Muscle of arm (tissue), 1 donor: ENCODE measurements at regions not wholly inside any gene's neighbourhood (a gene's known extent, or its start where the extent isn't known, plus 50 kb on each side); places are given as distances from the start of the nearest gene placed in this dataset.

ENCODE experiments used
- DNase-seq: peaks from one replicate; pipeline ENCODE4 v3.0.0-alpha.2; 2013

DNA sequence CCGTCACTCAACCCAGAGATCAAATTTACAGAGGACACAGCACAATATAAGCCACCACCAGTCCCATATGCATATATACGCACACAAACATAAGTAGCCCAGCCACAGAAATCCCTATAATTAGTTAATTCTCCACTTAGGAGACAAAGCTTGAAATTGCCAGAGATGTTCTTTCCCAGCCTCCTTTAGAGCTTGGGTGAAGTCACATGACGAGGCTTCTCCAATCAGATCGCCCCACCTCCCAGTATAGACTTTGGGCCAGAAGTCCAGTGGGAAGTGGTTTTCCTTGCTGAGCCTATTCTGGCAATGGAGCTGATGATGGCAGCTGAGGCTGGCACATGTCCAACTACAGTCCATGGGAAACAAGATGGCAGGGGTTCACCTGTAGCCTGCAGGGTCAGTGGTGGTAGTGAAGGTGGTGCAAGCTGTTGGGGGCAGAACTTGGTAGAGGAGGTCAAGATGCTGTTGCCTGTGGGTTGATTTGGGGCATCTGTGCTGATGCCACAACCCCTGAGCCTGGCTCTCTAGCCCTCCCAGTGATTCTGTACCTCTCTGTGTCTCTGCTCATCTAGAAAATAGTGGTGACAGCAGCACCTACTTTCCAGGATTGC lies 535.9 kb downstream of the MATN1 start:
- DNase-seq = no peak

DNA sequence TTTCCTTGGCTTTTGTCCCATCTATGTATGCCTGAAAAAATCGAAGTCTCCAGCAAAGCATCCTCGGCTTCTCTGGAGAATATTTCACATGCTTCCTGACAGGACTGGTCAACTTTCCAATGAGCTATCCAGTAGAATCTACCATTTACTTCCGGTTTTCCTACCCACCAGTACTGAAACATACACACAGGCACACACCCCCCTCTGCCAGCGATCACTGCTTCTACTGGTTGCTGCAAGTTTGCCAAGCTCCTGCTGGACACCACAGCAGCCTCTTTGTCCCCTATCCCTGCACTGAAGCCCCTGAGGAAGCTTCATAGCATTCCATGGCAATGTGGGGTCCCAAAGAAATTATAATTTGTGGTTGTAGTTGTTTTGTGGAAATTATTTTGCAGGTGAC lies 536.8 kb downstream of the MATN1 start:
- no peak for DNase-seq

DNA sequence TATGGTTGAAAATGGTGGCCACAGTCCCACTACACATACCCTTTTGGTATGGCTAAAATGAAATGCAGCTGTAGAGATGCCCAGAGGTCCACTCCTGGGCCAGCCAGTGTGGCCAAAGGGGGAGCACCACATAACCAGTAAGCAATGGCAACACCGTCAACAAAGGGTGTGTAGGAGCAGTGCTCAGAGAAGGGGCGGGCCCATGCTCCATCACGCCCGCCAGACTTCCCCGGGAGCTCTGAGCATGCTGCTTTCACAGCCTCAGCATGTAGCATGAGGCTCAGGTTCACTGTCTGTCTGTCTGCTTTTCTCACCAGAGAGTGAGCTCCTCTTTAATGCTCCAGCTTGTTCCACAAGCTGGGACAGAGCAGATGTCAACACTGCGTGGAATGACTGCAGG lies 537.6 kb downstream of the MATN1 start:
- DNase-seq = no peak

DNA sequence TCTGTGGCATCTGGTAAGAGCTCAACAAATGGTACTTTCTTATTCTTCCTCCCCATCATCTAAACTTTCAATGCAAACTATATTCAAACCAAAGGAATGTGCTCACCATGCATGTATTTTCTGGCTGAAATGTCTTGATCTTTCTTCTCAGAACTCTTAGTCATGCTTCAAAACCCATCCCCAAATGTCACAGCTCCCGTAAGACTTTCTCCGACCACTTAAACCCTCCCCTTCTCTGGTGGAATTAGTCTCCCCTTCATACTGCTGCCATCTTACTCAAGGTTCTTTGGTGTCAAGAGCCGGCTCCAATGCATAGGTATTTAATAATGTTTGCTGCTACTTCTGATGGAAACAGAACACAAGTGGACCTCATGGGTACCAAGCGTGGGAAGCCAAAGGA lies 538.1 kb downstream of the MATN1 start:
- DNase-seq = no peak

DNA sequence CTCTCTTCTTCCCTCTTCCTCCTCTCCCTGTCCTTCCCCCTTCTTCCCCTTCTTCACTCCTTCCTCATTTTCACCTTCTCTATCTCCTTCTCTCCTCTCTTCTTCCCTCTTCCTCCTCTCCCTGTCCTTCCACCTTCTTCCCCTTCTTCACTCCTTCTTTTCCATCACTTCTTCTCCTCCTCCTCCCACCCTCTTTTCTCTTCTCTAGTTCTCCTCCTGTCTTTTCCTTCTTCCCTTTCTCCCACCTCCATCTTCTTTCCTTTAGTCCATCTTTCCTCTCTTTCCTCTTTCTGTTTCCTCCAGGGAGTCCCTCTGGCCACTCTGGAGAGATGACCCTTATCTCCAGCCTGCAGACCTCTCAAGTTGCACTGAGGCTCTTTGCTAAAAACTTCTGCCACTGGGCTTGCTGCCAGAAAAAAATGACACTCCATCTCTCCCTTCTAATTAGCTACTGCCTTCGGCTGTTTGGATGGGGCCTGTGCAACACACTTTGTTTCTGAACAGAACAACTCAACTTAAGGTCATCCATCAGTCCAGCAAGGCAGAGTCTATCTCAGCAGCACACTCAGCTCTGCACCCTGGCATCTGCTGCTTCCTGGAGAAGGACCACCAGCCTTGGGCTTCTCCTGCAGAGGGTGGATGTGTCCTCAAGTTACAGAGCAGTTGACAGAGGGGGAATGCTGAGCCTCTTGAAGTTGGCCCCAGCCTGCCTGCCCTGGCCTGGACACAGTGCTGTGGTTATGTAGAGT lies 538.8 kb downstream of the MATN1 start:
- DNase-seq = no peak

DNA sequence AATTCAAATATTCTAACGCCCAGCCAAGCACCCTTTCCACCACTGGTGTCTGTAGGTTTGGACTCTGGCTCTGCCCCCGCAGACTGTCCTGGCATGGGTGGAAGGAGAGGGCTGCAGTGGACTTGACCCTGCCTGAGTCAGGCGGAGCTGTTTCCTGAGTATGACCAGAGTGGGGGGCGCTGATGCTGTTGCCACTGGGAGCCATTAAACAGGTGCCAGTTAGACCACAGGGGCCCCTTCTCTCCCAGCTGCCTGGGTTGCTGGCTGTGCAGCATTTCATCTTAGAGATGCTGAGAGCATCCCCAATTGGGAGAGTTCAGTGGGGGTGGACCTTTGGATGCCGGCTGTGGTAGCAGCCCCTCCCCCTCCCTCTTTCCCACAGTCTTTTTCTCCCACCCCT lies 539.5 kb downstream of the MATN1 start:
- no peak for DNase-seq

DNA sequence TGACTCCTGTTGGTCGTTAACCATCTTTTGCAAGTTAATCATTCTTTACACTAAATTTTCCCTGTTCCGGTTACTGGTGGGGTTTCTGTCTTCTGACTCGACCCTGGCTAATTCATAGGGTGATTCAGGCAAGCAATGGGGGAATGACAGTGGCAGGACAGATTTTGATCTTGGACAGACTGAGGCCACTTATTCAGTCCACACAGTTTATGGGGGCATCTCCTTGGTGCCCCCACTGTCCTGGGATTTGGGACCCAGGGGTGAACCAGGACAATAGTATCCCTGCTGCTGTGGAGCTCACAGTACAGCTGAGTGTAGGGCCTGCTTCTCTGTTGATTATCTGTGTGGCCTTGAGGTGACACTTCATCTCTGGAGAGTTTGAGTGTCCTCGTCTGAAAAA lies 540.4 kb downstream of the MATN1 start:
- no peak for DNase-seq

DNA sequence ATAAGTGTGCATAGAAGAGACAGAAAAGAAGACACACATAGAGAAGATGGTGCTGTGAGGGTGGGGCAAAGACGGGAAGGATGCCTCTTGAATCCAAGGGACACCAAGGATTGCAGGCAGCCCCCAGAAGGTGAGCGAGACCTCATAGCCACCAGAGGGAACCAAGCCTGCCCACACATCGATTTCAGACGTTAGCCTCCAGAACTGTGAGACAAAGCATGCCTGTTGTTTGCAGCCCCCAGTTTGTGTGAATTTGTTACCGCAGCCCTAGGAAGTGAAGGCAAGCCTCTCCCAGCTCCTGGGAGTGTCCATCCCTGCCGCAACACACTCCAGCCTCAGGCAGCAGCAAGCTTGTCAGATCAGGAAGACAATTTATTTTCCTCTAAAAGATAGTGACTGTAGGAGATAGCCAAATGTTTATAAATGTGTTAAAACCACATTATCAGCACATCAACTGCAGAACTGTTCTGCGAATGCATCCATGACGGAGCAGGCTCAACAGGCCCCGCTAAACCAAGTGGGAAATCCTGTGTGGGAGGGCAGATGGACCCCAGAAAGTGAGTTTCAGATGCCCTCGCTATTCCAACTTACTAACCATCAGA lies 543.3 kb downstream of the MATN1 start:
- DNase-seq = no peak

DNA sequence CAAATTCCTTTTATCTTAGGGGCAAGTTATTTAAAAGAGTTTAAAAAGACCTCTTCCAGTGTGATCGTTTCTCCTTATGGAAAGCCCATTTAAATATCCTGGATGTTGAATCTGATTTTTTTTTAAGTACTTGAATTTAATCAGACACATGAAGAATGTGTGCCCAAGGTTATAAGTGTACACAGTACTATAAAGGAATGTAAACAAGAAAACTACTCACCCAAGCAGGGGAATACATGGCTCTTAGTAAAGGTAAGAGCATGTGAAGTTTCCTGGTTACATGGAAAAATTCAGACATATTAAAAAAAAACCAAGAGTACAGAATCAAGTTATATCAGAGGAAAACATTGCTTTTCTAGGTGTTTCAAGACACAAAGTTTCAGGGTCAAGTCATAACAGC lies 546.9 kb downstream of the MATN1 start:
- DNase-seq = no peak

DNA sequence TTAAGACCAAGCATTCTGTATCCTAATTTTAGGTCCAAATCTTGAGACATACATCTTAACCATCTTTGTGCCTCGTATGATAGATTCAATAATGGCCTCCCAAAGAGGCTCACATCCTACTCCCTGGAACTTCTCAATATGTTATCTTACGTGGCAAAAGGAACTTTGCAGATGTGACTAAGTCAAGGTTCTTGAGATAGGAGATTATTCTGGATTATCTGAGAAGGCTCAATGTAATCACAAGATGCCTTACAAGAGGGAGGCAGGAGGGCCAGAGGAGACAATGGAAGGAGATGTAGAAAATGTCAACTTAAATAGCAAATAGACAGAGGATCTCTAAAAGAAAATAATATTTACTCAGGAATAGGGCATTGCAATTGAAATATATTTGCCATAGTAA lies 548.9 kb downstream of the MATN1 start:
- no peak for DNase-seq

DNA sequence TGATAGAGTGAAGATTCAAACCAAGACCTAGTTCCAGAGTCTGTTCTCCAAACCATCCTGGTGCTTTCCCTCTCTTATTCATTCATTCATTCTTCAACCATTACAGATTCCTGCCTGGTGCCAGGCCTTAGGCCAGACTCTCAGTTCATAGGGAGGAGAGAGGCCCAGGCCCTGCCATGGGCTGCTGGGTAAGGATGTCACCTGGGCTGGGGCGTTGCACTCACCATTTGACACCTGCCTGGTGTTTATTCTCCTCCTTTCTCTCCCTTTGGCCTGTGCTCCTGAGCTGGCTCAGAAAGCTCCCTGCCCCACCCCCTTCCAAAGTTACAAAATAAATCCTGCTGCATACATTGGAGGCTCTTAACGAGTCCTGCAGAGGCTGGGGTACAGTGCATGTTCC lies 549.8 kb downstream of the MATN1 start:
- no peak for DNase-seq

DNA sequence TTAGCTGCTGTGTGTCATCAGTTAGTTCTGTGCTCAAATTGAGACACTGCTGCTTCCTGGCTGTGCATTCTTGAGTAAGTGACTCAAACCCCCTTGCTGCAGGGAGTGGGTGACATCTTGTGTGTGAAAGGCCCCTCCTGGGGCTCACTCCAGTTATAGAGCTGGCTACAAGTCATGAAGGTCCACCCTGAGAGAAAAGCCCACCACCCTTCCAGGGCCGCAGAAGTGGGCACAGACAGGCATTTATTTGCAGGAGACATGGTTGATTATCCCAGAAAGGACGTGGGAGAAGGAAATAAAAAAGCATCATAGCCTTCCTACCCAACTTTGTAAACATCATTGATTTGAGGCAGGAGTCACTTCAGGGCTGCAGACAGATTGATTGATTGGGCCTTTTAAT lies 550.6 kb downstream of the MATN1 start:
- DNase-seq = no peak

DNA sequence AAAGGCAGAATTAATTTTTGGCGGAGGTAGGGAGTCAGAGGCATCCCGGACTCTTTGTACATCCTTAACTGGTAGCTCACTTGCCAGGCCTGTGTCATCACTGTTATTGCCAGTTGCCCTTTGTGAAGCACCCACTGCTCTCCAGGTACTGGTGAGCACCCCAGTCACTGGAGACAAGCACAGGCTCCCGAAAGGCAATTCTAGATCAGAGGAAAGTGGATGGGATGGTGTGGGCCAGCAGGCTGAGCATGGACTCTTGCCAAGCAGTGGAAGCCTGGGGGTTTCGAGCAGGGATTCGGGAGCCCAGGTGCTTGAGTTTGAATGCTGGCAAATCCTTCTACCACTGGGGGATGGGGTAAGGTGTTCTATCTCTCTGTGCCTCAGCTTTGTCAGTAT lies 551.1 kb downstream of the MATN1 start:
- DNase-seq = no peak

DNA sequence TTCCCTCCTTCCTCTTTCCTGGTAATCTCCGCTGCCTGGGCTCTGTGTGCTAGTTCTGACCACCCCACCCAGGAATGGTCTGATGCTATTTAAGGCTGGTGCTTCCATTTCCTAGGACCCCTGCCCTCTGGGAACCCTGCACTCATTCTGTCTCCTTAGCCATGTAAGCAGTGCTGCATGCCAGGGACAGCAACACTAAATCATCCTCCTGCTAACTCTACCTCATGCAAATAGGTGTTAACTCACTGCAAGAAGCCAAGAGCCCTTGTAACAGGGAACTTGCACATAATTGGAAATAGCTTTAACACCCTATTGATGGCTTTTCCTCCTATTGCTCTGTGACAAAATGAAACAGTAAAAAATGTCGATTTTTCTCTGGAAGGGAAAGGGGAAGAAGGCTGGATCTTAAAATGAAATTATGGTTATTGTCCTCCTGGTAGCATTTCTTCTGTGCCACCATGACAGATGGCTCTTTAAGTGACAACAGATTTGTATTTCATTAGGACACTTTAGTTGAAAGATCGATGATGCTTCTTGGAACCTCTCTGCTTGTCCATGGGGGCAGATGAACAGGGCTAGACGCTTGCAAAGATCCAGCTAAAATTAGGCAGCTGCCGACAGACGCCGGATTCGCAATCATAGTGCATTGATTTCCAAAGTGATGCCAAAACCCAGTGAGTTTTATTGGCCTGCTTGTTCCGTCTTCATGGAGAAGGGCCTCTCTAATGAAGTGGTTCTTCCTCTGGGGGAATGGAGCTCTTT lies 551.7 kb downstream of the MATN1 start:
- no peak for DNase-seq

DNA sequence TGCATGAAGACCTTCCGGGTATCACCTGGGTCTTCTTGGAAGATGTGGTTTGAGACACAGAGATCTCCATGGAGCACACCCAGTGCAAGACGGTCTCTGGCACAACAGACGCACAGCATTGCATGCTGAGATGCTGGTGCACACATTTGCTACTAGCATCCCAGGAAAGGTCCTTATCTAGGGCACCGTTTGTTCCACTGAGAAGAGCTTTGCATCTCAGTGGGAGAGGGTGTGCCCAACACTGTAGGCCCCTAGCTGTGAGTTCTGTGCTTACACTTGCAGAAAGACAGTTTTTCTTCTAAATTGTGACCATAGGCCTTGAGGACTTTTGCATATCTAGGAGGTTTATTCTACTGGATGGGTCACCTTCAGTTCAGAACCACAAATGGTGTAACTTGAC lies 554.1 kb downstream of the MATN1 start:
- DNase-seq = no peak

DNA sequence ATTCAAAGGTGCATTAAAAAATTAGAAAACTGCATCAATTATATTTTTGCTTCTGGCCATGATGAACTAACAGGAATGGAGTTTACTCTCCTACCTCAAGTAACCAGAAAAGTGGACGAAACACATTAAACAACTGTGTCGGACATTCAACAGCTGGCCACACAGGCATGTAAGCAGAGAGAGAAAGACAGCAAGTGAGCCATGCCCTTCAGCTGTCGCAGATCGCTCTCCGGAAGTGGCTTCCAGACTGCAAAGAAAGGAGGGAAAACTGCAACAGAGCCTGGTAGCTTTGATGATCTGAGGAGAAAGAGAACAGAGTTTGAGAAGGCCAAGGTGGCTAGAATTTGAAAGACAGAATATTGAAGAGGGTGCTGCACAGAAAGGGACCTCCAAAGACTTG lies 557.2 kb downstream of the MATN1 start:
- DNase-seq = no peak

DNA sequence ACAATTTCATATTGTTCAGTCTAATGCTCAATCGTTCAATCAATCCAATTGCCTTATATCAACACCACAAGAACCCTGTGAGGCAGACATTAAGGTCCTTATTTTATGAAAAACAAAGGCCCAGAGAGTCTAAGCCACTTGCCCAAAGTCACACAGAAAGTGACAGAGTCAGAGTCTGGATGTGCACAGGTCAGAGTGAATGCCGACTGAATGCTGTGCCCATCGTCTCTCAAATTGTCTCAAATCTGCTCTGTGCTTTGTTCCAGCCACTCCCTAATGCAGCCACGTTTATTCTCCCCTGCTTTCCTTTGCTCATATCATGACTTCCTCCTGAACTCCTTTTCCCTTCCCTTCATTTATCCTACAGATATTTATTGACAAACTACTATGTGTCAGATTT lies 558.3 kb downstream of the MATN1 start:
- DNase-seq = no peak

DNA sequence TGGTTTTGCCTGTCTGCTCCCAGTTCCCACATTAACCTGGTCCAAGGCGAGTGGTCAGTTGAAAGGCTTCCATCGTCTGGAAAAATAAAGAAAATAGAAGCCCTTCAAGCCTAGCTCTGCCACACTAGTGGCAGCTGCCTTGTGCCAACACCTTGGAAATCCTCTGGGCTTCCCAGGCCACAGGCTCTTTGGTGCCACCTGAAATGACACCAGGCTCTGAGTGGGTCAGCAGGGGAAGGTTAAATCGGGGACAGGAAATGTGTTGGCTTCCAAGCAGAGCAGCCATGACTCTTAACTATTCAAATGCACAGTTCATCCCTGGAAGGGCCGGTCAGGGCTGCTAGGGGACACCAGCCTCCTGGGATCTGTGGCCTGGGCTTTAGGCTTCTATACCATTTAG lies 558.7 kb downstream of the MATN1 start:
- DNase-seq = no peak

DNA sequence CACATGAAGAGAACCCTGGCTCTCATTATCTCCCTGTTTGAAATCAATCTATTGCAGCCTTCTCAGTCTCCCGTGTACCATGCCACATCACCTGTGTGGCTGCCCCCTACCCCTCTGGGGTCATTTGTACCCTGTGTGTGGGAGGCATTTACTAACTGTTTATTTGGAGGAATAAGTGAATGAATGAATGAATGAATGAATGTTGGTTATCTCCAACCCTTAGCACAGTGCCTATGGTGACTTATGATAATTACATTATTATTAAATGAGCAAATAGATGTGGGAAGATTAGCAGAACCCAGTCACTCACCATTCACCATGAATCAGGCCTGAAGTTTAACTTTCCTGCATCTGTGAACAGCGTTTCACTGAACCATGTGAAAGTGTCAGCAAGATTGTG lies 560.8 kb downstream of the MATN1 start:
- no peak for DNase-seq

DNA sequence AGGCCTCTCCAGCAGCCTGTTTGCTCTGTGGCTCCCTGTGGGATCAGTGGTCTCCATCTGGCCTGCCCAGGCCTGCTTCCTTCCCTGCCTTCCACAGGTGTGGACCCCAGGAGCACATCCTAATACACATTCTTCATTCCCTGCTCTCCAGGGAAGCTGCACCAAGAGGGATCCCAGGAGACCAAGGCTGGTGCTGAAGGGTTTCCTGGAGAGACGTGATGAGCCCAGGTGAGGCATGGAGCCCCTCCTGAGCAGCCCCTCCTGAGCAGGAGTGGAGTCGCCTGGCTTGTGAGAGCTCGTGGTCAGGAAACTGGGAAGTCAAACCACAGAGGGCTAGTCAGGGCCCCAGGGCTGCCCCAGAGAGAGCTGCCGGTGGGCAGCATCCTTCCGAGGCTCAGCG lies 561.4 kb downstream of the MATN1 start:
- no peak for DNase-seq

DNA sequence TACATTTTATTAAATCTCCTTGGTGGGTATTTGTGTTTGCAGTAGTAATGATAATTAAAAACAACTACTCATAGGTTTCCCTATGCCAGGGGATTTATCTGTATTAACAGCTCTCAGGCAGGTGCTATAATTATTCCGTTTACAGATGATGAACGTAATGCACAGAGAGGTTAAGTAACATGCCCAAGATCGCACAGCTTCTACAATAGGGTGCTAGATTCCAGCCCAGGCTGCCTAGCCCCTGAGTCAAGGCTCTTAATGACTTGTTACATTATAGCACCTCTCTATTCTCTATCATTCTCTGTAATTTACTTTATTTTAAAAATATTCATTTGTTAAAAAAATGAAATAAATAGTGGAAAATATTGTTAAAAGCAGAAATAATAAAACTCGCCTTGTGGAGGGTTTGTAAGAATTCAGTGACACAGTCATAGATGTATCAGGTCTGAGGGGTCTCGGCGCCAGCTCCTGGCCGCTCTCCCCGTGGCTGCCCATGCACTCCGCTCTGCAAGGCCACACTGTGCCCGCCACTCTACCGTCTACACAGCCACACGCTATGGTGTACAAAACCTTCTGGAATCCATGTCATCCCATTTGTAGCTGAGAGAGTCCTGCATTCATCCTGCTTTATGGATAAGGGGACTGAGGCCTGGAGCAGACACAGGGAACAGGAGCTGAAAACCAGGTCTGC lies 562.2 kb downstream of the MATN1 start:
- DNase-seq = no peak

DNA sequence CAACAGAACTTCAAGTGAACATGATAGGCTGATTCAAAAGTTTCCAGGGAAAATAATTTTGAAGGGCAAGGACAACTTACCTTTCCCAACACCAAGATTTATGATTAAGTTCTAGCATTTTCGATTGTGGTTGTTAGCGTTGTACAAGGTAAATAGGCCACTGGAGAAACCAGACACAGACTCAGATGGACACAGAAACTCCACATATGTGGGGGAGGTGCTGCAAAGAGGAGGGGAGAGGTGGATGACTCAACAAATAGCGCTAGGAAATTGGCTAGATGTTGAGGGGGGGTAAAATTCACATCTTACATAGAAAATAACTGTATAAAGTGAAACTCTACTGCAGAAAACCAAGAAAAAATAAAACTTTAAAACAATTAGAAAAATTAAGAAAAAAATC lies 564.4 kb downstream of the MATN1 start:
- no peak for DNase-seq
